ENCODE measurements at regions not wholly inside any gene's neighbourhood (a gene's known extent, or its start where the extent isn't known, plus 50 kb on each side); places are given as distances from the start of the nearest gene placed in this dataset.

GRCh38 chr14:82047777-82048470 is 514.3 kb upstream of the SEL1L start:
- DNase-seq (ENCODE audit: low spot score), result no peak

GRCh38 chr14:82052778-82053177 is 519.1 kb upstream of the SEL1L start:
- DNase-seq (ENCODE audit: low spot score), result no peak

DNA sequence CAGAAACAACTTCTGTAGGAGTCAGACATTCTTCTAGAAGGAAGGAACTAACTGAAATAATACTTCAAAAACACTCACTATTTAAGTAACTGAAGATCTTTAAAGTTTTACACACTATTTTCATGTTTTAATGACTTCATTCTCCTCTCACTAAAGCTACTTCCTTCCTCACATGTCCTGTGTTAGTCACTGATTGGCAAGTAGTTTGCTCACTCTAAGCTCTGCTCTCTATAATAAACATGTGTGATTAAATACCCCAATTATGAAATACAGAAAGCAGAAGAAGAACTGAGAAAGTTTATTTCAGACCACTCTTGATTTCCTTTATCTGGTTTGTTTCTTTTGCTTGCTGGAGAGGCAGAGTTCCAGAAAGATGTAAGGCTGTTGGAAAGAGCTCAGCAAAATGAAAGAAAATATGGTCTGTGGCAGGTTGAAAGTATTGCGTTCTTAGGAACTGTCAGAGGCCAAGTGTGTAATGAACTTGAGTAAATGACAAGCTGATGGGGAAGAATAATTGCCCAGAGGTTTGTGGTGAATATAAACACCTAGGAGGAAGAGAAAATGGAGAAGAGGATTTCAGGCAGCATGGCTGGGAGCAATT is 522.0 kb upstream of the SEL1L start:
- no peak for DNase-seq (ENCODE audit: low spot score)

- DNase-seq (ENCODE audit: low spot score), result no peak
Observed at GRCh38 chr14:82060219-82060618, 526.6 kb upstream of the SEL1L start.

GRCh38 chr14:82067221-82067875 is 533.7 kb upstream of the SEL1L start:
- DNase-seq (ENCODE audit: low spot score), result no peak

DNA sequence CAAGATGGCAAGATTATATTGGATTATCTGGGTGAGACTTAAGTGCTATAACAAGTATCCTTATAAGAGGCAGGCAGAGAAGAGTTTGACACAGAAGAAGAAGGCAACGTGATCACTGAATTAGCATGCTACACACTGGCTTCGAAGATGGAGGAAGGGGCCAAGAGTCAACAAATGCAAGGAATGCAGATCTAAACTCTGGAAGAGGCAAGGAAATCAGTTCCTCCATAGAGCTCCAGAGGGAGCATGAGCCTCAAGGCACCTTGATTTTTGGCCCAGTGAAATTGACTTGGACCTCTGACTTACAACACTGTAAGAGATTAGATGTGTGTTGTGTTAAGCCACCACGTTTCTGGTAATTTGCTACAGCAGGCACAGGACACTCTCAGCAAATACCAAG is 536.4 kb upstream of the SEL1L start:
- no peak for DNase-seq (ENCODE audit: low spot score)

DNA sequence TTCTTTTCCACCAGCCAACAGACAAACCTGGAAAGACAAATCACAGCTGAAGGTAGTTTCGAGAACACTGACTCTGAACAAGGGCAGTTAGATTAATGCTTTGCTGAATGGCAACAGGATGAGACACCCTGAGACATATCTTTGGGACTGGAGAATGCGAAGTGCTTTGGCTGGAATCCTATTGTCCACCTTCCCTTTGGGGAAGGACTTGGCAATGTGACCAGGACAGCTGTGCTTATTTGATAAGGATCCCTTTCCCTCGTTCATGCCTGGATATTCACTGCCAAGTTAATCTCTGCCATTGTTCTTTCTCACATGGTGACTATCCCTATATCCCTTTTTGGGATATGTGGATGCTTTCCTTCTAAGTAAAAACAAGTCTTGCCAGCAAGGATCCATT is 537.1 kb upstream of the SEL1L start:
- no peak for DNase-seq (ENCODE audit: low spot score)

DNA sequence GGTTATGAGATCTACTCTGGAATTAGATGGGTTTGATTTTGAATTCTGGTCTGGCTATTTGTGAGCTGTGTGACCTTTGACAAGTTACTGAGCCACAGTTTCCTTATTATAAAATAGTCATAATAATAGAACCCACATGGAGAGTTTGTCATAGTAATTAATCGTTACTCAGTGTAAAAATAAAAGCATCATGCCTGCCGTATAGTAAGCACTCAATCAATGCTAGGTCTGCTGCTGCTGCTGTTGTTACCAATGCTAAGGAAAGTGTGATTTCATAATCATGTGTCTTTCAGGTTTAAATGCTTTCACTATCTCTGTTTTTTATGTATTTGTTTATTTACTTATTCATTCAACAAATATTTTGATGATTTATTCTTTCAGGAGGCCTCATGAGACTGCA is 539.9 kb upstream of the SEL1L start:
- no peak for DNase-seq (ENCODE audit: low spot score)

DNA sequence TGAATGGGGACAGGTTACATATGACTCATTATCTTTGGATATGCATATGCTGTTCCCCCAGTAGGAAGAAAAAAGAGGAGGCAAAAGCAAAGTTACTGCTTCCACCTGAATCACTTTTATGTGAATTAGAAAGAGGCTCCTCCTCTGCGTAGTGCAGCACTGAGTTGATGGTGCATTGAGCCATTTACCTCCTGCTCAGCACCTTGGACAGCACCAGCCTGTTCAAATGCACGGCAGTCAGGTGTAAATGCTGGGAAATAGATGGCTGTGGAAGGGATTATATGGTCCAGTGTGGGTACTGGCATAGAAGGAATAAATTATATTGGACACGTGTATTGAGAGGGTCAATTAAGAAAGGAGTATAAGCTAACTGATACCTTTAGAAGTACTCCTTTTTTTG is 541.9 kb upstream of the SEL1L start:
- no peak for DNase-seq (ENCODE audit: low spot score)

DNA sequence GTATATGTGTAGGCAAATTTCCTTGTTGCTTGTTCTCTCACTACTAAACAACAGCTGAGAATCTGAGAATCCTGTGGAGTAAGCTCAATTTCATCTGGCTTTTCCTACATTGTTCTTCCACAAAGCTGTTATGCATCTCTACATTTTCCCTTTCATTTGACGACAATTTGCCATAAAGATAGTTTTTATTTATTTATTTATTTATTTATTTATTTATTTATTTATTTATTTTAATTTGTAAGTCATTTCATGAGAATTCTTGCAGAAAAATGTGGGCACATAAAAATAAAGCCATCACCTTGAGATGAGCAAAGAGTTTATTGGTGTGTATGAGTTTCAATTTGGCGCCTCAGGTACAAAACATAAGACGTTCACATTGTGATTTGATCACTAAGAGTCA is 545.9 kb upstream of the SEL1L start:
- no peak for DNase-seq (ENCODE audit: low spot score)

DNA sequence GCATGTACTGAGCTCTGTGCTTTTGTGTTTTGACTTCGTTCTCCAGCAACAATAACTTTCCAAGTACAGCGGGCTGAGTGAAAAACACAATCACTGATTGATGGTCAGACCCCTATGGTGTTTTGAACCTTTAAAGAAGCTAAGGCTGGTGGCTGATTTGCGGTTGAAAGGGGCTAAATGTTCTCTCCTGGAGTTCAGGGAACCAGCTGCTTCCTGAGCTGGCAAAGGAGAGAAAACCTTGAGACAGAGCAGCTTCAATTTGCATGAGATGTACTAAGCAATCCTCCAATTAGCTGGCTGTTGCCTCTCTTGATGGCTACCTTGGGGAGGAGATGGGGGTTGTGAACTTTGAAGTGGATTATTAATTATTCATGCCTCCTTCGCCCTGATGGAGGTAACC is 546.7 kb upstream of the SEL1L start:
- no peak for DNase-seq (ENCODE audit: low spot score)

DNA sequence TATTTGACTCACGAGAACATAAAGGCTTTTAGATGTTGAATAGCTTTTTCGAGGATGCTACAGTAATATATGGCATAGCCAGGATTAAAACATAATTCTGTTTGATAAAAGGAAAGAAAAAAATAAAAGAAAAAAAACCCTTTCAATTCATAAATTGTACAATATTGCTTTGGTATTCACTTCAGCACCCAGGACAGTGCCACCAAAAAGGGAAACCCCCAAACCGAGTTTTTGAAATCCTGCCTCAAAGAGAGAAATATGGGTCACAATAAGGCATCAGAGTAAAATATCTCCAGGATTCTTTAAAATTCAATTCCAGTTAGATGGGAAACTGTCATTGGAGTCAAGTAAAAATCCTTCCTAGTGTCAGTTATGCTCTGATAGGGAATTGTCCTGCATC is 551.2 kb upstream of the SEL1L start:
- DNase-seq (ENCODE audit: low spot score), result no peak

DNA sequence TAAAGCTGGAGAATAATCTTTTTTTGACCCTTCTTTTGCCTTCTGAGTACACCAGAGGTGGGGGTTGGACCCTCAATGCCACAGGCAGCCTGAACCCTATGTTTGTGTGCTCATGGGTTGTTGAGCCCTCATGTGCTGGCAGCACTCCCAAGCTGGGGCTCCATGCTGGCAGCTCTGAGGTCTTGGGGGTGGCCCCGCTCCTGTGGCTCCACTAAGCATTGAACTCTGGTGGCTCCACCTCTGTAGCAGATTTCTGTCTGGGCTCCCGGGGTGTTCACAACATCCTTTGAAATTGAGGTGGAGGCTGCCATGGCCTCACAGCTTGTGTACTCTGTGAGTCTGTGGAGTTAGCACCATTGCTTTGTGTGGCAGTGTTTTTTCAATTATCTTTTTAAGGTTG is 557.4 kb upstream of the SEL1L start:
- no peak for DNase-seq (ENCODE audit: low spot score)

GRCh38 chr14:82094829-82095345 is 561.2 kb upstream of the SEL1L start:
- DNase-seq (ENCODE audit: low spot score), result no peak

- no peak for DNase-seq (ENCODE audit: low spot score)
Observed at GRCh38 chr14:82104013-82104412, 570.4 kb upstream of the SEL1L start.

GRCh38 chr14:82112210-82112839 is 578.7 kb upstream of the SEL1L start:
- DNase-seq (ENCODE audit: low spot score), result no peak

- no peak for DNase-seq (ENCODE audit: low spot score)
Observed at GRCh38 chr14:82113007-82113406, 579.4 kb upstream of the SEL1L start.

DNA sequence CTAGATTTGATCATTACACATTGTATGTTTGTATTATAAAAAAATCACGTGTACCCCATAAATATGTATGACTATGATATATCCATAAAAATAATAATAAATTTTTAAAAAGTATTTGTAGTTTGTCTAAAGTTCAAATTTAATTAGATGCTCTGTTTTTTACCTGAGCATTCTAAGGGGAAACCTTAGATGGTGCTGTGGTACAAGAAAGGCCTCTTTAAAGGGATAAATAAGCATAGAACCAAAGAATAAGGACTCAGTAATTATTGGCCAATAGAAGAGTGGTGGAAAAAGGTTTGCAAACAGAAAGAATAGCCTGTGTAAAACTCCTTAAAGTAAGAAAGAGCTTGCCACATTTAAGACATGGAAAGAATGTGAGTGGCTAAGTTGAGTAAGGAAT is 580.1 kb upstream of the SEL1L start:
- DNase-seq (ENCODE audit: low spot score), result no peak

GRCh38 chr14:82116721-82117120 is 583.1 kb upstream of the SEL1L start:
- no peak for DNase-seq (ENCODE audit: low spot score)

DNA sequence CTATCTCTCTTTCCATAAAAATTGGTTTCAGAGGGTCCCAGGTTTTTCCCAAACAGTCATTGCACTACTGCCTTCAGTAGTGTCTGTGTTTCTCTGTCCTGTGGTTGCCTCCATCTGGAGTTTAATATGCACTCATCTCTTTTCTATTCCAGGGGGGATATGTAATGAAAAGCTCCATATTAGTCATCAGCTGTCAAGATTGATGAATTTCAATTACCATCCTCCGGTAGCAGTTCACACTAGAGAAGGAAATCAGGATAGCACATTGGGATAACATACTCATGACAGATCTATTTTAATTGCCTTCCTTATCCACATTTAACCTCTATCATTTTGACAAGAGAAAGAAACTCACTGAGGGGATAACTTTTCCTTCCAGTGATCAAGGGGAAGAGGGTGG is 589.0 kb upstream of the SEL1L start:
- DNase-seq (ENCODE audit: low spot score), result no peak

DNA sequence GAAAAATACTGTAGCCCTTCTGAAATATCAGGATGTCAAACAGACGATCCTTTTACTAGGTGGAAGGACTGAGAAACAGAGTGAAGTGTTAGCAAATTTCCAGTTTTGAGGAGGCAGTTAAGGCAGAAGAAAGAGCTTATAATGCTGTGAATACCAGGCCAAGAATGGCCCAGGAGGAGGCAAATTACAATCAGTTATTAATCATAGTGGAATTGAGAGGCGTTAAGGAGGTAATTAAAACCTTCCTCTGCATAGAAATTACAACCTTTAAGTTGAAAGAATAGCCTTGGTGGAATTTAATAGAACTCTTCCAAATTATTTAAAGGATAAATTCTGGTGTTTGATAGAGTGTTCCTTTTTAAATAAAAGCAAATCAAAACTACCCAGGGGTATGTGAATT is 590.9 kb upstream of the SEL1L start:
- no peak for DNase-seq (ENCODE audit: low spot score)

- DNase-seq (ENCODE audit: low spot score), result no peak
Observed at GRCh38 chr14:82126006-82126405, 592.4 kb upstream of the SEL1L start.

GRCh38 chr14:82134411-82134810 is 600.8 kb upstream of the SEL1L start:
- DNase-seq (ENCODE audit: low spot score), result no peak
